ENCODE measurements at regions not wholly inside any gene's neighbourhood (a gene's known extent, or its start where the extent isn't known, plus 50 kb on each side); places are given as distances from the start of the nearest gene placed in this dataset.

- TF ChIP-seq EZH2phosphoT487 (IDR thresholded peaks at IDR 0.05; ENCODE audit: borderline replicate concordance, low read depth, low read length) (no peak), CTCF (conservative IDR thresholded peaks at IDR 0.05; ENCODE audit: low read length) (no peak)
- intact Hi-C loops (cut with micrococcal nuclease; ENCODE audit: unreplicated experiment): no loop called here
- no peak overlapping the region for H2AFZ ChIP-seq (ENCODE audit: low read length)
These were observed 566.5 kb downstream of the ANKRD50 start for GRCh38 chr4:124146068-124146467.

GRCh38 chr4:124151031-124151430 is 561.5 kb downstream of the ANKRD50 start:
- no peak for DNase-seq (ENCODE audit: low spot score)
- Histone ChIP-seq H3K4me1 (ENCODE audit: insufficient read depth, low read length, poor library complexity, severe bottlenecking) (no peaks in the 10 kb centered on the region), H3K4me3 (ENCODE audit: low read depth, low read length, poor library complexity, severe bottlenecking) (no peak overlapping the region), H2AFZ (ENCODE audit: low read length) (no peak overlapping the region), H3K27ac (ENCODE audit: low read depth, low read length, poor library complexity, severe bottlenecking) (no peak overlapping the region), H3K9me3 (ENCODE audit: low read length) (no peaks in the 10 kb centered on the region), H3K4me2 (ENCODE audit: low read length) (no peak overlapping the region), H3K79me2 (ENCODE audit: insufficient read depth, low read depth, low read length) (no peaks in the 10 kb centered on the region), H4K20me1 (ENCODE audit: insufficient read depth, low read length) (no peaks in the 10 kb centered on the region), H3K9me2 (ENCODE audit: insufficient read depth, low read length) (no peaks in the 10 kb centered on the region), H3K36me3 (ENCODE audit: insufficient read depth, low read length) (no peaks in the 10 kb centered on the region)
- TF ChIP-seq CTCF (conservative IDR thresholded peaks at IDR 0.05; ENCODE audit: low read length) (no peak), EZH2phosphoT487 (IDR thresholded peaks at IDR 0.05; ENCODE audit: borderline replicate concordance, low read depth, low read length) (no peak)
- POLR2A ChIA-PET: interaction anchor here (0.9 kb wide), 1 partner anchor 13 kb away, joined by 3 read pairs; no protein-coding TSS in a partner anchor
- CTCF ChIA-PET (ENCODE audit: unreplicated experiment): no interaction called here
- no TSS peak for BruUV-seq (replicated peaks)
- intact Hi-C loops (cut with micrococcal nuclease; ENCODE audit: unreplicated experiment): no loop called here

More at GRCh38 chr4:124146068-124146467, 566.5 kb downstream of the ANKRD50 start:
- H3K27ac ChIP-seq (ENCODE audit: low read depth, low read length, poor library complexity, severe bottlenecking): no peak overlapping the region
- H3K9me2 ChIP-seq (ENCODE audit: insufficient read depth, low read length): no peaks in the 10 kb centered on the region
- no peaks in the 10 kb centered on the region for H3K9me3 ChIP-seq (ENCODE audit: low read length)
- ChIA-PET CTCF (ENCODE audit: unreplicated experiment) (no interaction called here), POLR2A (interaction anchor here (1.1 kb wide), 1 partner anchor 38 kb away, joined by 3 read pairs; no protein-coding TSS in a partner anchor)
- H3K4me3 ChIP-seq (ENCODE audit: low read depth, low read length, poor library complexity, severe bottlenecking): no peak overlapping the region
- H3K4me2 ChIP-seq (ENCODE audit: low read length): no peak overlapping the region
- no peaks in the 10 kb centered on the region for H3K36me3 ChIP-seq (ENCODE audit: insufficient read depth, low read length)
- no peaks in the 10 kb centered on the region for H4K20me1 ChIP-seq (ENCODE audit: insufficient read depth, low read length)
- H3K4me1 ChIP-seq (ENCODE audit: insufficient read depth, low read length, poor library complexity, severe bottlenecking): no peaks in the 10 kb centered on the region
- no TSS peak for BruUV-seq (replicated peaks)
- DNase-seq (ENCODE audit: low spot score): no peak
- H3K79me2 ChIP-seq (ENCODE audit: insufficient read depth, low read depth, low read length): no peaks in the 10 kb centered on the region

GRCh38 chr4:124152132-124152531 is 560.4 kb downstream of the ANKRD50 start:
- Histone ChIP-seq H3K4me2 (ENCODE audit: low read length) (no peak overlapping the region), H2AFZ (ENCODE audit: low read length) (no peak overlapping the region), H3K9me2 (ENCODE audit: insufficient read depth, low read length) (no peaks in the 10 kb centered on the region), H3K4me3 (ENCODE audit: low read depth, low read length, poor library complexity, severe bottlenecking) (no peak overlapping the region), H3K36me3 (ENCODE audit: insufficient read depth, low read length) (no peaks in the 10 kb centered on the region), H3K4me1 (ENCODE audit: insufficient read depth, low read length, poor library complexity, severe bottlenecking) (no peaks in the 10 kb centered on the region), H3K27ac (ENCODE audit: low read depth, low read length, poor library complexity, severe bottlenecking) (no peak overlapping the region), H3K79me2 (ENCODE audit: insufficient read depth, low read depth, low read length) (no peaks in the 10 kb centered on the region), H3K9me3 (ENCODE audit: low read length) (no peaks in the 10 kb centered on the region), H4K20me1 (ENCODE audit: insufficient read depth, low read length) (no peaks in the 10 kb centered on the region)
- CTCF ChIA-PET (ENCODE audit: unreplicated experiment): no interaction called here
- intact Hi-C loops (cut with micrococcal nuclease; ENCODE audit: unreplicated experiment): no loop called here
- no TSS peak for BruUV-seq (replicated peaks)
- no peak for DNase-seq (ENCODE audit: low spot score)
- POLR2A ChIA-PET: interaction anchor here (0.9 kb wide), 1 partner anchor 12 kb away, joined by 3 read pairs; no protein-coding TSS in a partner anchor
- TF ChIP-seq CTCF (conservative IDR thresholded peaks at IDR 0.05; ENCODE audit: low read length) (no peak), EZH2phosphoT487 (IDR thresholded peaks at IDR 0.05; ENCODE audit: borderline replicate concordance, low read depth, low read length) (no peak)

All from OCI-LY7 (cell line).